HPDE6-E6E7 (cell line): ENCODE measurements at regions not wholly inside any gene's neighbourhood (a gene's known extent, or its start where the extent isn't known, plus 50 kb on each side); places are given as distances from the start of the nearest gene placed in this dataset.
"Not testable (repeated sequence)": the region's sequence is repeated elsewhere in the genome, so short reads cannot be mapped to it uniquely, and the experiment has no call there.

ENCODE experiments used
- DNase-seq: peaks from one replicate; pipeline ENCODE4 v3.0.0; 2011; ENCODE audit warnings: missing footprints; ENCODE audit errors: extremely low spot score

DNA sequence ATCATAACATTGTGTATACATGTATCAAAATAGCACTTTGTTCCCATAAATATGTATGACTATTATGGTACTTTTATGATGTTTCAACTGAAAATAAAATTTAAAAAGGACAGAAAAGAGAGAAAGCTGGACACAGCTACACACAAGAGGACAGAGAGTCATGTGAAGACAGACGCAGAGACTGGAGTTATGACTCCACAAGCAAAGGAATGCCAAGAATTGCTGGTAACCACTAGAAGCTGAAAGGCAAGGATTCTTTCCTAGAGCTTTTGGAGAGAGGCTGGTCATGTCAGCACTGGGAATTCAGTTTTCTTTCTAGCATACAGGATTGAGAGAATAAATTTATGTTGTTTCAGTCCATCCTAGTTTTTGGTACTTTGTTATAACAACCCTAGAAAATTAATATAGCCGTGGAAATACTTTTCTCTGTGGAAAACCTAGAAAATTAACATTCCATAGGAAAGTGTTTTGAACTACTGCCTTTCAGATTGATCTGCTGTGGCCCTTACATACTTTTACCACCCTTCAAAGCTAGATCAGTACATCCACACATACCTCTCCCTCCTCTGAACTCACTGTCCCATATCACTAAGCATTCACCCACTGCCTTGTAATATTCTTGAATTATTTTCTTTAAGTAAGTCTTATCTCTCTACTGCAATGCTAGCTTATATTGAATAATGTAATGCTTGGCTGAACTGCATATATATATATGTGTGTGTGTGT lies 575.3 kb downstream of the IPMK start:
- no peak for DNase-seq

GRCh38 chr10:57689596-57690297 lies 577.9 kb downstream of the IPMK start:
- no peak for DNase-seq

DNA sequence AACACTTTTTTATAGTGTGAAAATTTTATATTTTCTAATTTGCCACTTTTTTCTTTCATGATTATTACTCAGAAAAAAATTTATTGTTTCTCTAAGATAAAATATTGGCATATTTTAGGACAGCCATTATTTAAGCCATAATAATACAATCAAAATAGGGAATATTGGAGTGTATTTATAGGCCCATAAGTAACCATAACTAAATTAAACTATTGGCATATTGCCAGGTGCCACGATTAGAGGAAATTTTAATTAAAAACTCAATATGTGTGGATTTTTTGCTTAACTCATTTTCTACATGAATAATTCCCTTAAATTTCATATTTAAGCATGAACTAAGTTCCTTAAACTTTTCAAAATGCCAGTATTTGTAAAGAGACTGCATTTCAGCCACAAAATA lies 587.8 kb downstream of the IPMK start:
- DNase-seq: no peak

DNA sequence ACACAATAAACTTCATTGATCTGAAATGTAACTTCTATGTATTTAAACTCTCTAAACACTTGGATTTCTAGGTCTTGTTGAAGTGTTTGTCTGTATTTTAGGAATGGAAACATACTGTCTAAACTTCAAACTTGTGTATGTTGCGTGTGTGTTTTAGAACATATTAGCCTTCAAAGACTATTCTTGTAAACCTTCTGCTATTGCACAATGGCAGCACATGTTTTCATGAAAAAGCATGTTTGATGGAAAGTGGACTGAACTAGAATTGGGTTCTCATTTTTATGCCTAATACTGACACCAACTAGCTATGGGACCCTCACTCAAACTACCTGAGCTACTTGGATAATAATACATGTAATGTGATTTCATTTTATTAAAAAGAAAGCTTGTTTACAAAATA lies 592.6 kb downstream of the IPMK start:
- no peak for DNase-seq

DNA sequence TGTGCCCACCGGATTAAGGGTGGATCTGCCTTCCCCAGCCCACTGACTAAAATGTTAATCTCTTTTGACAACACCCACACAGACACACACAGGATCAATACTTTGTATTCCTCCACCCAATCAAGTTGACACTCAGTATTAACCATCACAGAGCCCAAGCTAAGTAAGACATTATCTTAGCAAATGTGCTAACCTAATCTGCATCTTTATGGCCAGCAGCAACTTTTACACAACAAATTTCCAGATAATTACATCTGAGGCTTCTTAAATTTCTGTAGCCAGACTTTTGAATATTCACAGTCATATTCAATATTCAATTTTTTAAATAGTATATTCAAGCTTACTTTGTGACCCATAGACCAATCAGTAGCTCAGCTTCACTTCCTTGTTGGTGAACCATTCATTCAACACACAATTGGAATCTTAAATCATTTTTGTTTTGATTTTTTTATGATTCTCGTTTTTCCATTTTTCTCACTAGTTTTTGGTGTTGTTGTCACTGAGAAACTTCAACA lies 594.2 kb downstream of the IPMK start:
- DNase-seq: no peak

- DNase-seq: no peak
These were observed 602.9 kb downstream of the IPMK start for GRCh38 chr10:57664815-57665214.

GRCh38 chr10:57663401-57663800 lies 604.3 kb downstream of the IPMK start:
- DNase-seq: no peak

DNA sequence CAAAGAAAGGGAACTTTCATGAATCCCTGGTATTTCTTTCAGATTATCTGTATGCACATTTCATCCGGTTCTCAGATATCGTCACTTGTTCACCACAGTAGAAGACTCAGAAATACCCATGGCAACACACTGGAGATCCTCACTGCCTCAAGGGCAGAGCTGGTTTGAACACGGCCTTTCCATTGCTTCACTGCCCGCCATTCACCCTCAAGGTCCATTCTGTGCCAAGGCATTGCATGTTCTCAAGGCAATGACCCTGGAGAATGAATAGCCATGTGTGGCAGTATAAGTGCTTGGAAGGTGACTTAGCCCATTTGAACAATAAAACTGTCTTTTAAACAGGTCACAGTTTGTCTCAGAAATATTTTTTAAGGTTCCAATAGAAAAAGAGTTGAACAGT lies 606.5 kb downstream of the IPMK start:
- DNase-seq: no peak

DNA sequence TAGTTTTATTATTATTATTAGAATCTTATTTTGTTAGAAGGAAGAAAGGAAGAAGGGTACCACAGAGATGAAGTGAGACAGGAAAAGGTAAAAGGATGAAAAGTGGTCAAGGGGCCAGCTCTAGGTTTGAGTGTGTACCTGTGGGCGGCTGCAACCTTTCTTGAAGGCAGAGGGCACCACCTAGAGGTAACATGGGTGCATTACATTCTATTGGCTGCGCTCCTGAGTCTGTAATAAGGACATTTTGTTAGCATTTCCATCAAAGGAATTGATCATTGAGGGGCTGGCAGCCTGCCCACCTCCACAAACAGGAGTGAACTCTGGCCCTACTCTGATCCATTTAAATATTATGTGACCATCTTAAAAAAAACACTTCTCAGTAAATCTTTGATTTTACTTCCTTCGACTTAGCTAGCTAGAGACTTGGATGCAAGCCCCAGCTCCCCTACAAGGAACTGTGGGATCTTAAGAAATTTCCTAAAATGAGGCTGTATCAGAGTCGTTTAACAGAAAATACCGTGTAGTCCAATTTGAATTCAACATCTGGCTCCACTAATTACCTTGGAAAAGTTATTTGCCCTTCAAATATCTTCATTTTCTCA lies 610.4 kb downstream of the IPMK start:
- peak; percentile 35 for DNase-seq

DNA sequence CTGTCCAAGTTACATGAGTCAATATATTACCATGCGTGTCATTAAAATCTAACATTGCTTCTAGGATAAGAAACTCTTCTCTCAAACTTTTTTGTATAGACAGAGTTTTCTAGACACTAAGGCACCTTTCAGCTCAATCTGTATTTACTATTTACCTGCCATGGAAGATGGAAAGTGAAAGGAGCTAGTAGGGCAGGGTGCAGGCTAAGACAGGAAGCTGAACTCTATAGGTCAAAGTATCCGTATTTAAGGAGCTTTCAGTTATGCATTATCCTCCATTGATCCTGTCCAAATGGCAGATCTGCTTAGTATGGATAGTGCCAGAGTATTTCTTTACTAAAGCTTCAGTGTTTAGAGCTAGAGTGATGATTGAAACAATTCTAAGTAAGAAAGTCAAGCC lies 612.8 kb downstream of the IPMK start:
- no peak for DNase-seq

DNA sequence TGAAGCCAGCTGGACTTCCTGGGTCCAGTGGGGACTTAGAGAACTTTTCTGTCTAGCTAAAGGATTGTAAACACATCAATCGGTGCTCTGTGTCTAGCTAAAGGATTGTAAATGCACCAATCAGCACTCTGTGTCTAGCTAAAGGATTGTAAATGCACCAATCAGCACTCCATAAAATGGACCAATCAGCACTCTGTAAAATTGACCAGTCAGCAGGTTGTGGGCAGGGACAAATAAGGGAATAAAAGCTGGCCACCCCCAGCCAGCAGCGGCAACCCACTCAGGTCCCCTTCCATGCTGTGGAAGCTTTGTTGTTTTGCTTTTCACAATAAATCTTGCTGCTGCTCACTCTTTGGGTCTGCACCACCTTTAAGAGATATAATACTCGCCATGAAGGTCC lies 622.6 kb downstream of the IPMK start:
- not testable (repeated sequence) for DNase-seq

DNA sequence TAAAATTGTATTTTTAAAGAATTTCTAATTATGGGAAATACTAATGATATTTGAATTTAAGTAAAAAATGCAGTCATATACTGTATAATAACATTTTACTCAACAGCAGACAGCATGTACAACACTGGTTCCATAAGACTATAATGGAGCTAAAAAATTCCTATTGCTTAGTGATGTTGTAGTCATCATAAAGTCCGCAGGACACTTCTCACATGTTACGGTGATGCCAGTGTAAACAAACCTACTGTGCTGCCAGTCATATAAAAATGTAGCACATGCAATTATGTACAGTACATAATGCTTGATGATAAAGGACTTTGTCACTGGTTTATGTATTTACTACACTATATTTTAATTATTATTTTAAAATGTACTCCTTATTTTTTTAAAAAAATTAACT lies 629.3 kb downstream of the IPMK start:
- DNase-seq: no peak

- DNase-seq: no peak
These were observed 639.0 kb downstream of the IPMK start for GRCh38 chr10:57628592-57629284.

DNA sequence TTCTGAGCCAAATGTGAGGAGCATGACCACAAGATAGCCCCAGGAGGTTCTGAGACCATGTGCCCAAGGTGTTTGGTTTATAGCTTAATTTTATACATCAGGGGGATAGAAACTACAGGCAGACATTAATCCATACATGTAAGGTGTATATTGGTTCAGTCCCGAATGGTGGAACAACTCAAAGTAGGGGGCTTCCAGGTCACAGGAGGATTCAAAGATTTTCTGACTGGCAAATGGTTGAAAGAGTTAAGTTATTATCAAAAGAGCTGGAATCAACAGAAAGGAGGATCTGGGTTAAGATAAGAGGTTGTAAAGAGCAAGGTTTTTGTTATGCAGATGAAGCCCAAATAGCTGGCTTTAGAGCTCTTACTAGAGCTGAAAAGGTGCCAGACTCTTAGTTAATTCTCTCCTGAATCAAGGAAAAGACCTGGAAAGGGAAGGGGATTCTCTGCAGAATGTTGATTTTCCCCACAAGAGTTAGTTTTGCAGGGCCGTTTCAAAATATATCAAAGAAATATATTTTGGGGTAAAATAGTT lies 640.0 kb downstream of the IPMK start:
- DNase-seq: no peak

GRCh38 chr10:57624856-57625592 lies 642.7 kb downstream of the IPMK start:
- no peak for DNase-seq

DNA sequence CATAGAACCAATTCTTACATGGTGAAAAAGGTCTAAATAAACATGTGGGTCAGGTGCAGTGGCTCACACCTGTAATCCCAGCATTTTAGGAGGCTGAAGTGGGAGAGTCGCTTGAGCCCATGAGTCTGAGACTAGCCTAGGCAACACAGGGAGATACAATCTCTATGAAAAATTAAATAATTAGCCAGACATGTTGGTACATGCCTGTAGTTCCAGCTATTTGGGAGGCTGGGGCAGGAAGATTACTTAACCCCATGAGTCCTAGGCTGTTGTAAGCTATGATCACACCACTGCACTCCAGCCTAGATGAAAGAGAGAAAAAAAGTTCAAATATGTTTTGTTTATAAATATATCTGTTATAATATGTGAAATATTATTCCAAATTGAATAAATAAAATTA lies 643.6 kb downstream of the IPMK start:
- no peak for DNase-seq

- no peak for DNase-seq
These were observed 646.2 kb downstream of the IPMK start for GRCh38 chr10:57621466-57621865.

DNA sequence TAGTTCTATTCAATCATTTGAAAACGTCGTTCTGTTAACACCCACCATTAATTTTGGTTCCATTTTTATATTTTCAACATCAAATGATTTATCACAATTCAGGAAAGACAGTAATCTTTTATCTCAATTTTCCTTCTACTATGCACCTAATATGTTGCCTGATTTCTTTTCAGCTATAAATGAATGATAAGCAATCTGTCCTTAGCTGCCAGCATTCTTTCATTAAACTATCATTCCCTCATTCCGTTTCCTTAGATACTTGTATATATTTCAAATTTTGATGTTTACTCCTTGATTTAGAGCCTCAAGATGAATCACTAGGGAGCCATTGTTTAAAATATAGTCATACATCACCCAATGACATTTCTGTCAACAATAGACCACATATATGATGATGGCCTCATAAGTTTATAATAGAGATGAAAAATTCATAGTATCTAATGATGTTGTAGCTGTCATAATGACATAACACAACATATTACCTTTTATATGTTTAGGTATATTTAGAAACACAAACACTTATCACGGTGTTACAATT lies 661.7 kb downstream of the IPMK start:
- no peak for DNase-seq

DNA sequence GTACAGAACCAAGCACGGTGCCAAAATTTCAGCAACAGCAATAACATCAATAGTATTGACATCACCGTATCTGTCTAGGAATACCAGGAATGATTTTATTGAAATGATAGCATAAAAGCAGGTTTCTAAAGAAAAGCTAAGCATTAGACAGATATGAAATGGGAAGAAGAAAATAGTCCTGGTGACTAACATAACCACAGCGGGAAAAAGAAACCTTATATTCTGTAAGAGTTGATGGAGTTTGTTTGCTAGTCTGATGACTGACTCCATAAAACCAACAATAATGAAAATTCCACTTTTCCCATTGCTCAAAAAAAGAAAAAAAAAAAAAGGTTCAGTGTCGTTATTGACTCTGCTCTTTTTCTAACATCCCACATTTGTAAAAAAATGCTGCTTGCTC lies 668.3 kb downstream of the IPMK start:
- DNase-seq: no peak

DNA sequence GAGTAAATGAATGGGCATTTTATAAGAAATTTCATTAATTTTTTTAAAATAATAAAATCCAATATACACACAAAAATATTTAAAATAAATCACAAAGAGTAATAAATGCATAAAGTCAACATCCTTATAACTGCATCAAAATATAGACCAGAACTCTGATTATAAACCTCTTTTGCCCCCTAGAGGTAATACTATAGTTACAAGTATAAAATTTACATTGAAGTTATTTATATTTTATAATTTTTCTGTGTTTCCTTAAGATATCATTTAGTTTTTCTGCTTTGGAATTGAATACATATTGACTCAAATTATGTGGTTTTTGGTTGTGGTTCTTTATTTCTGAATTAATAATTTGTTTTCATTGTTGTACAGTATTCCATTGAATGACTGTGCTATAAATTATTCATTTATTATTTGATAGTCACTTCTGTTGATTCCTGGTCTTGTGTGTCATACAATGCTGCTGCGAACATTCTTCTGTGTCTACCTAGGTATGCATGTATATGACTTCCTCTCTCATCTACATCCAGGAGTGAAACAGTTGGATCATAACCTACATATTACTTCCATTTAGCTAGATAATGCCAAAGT lies 673.6 kb downstream of the IPMK start:
- DNase-seq: no peak

- peak; percentile 12 for DNase-seq
These were observed 687.8 kb downstream of the IPMK start for GRCh38 chr10:57579926-57580325.
